ENCODE measurements at regions not wholly inside any gene's neighbourhood (a gene's known extent, or its start where the extent isn't known, plus 50 kb on each side); places are given as distances from the start of the nearest gene placed in this dataset.
A peak's percentile ranks its signal among the peaks of the same experiment; 100 is the strongest.

DNA sequence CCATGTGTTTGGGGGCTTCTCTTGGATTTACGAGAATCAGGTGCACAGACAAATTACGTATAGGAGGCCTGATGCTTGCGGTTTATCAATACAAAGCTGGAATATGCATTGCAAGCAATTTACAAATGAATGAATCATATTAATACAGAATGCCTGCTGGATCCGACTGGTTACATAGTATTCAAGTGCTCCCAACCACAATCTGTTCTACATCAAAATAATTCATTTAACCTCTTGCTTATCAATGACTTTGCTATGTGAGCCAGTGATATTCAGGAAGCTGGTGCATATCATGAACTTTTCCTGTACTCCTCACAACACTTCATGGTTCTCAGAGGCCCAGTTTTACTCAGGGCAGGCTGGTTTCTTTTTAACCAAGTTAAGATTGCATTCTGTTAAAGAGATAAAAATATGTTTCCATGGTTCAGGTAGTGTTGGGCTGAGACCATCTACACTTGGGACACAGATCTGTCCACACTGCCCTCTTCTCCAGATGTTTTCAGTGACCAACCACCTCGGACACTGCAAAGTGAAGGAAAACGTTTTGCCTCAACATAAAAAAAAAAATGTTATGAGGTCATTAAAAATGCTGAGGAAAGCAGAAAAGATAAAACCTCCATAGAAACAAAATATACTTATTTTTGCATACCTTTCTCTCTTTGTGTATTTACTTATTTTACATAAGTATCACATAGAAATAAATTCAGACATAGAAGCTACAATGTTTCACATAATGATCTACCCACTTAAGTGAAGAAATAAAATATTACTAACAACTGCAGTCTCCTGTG lies 200.1 kb upstream of the VCX3A start:
- DNase-seq (ENCODE audit: low read depth), result no peak
- no peaks in the 10 kb centered on the region for H3K27me3 ChIP-seq (ENCODE audit: control insufficient read depth, insufficient read depth, low read length)
- no peaks in the 10 kb centered on the region for H3K36me3 ChIP-seq (ENCODE audit: control insufficient read depth, insufficient read depth, low read length)
- TF ChIP-seq CTCF (IDR thresholded peaks at IDR 0.05; ENCODE audit: insufficient read depth, low read length, severe bottlenecking), result no peak
- H3K4me3 ChIP-seq (ENCODE audit: low read depth, low read length), result no peak overlapping the region
- no peak for FAIRE-seq

DNA sequence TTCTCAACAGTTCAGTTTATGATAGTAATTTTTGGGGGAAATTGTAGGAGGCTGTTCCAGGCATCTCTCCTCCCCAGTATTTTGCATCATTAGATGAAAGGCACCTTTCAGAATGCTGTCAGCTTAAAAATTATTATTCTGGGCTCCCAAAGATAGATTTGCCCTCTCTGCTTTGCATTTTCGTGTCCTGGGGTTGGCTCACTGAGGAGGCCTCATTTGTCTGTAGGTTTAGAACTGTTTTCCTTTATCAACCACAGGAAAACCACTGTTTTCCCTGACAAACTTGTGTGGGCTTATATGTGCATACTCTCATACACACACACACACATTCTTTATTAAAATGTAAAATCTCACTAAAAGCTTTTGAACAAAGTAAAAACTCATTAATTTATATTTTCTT lies 197.2 kb upstream of the VCX3A start:
- DNase-seq (ENCODE audit: low read depth) (no peak), FAIRE-seq (no peak)
- Histone ChIP-seq H3K27me3 (ENCODE audit: control insufficient read depth, insufficient read depth, low read length) (no peaks in the 10 kb centered on the region), H3K4me3 (ENCODE audit: low read depth, low read length) (no peak overlapping the region), H3K36me3 (ENCODE audit: control insufficient read depth, insufficient read depth, low read length) (no peaks in the 10 kb centered on the region)
- TF ChIP-seq CTCF (IDR thresholded peaks at IDR 0.05; ENCODE audit: insufficient read depth, low read length, severe bottlenecking), result no peak

- no peak for FAIRE-seq
- no peaks in the 10 kb centered on the region for H3K27me3 ChIP-seq (ENCODE audit: control insufficient read depth, insufficient read depth, low read length)
- peak; percentile 61 for DNase-seq (ENCODE audit: low read depth)
Observed at GRCh38 chrX:6729626-6730025, 194.7 kb upstream of the VCX3A start.

DNA sequence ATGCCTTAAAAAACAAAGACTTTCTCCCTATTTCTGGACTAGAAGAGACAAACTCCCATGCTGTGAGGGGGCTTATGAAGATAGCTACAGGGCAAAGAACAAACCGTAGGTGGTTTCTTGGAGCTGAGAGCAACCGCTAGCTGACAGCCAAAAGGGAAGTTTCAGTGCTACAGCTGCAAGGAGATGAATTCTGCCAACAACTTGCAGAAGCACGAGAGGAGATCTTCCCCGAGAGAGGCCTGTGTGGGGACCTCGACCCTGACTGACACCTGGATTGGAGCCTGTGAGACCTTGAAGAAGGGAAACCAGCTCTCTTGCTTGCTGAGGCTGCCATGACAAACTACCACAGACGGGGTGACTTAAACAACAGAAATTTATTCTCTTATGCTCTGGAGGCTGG lies 183.8 kb upstream of the VCX3A start:
- FAIRE-seq (no peak), DNase-seq (ENCODE audit: low read depth) (no peak)
- H3K4me3 ChIP-seq (ENCODE audit: low read depth, low read length), result no peak overlapping the region

More at GRCh38 chrX:6729626-6730025, 194.7 kb upstream of the VCX3A start:
- H3K36me3 ChIP-seq (ENCODE audit: control insufficient read depth, insufficient read depth, low read length), result no peaks in the 10 kb centered on the region
- no peak overlapping the region for H3K4me3 ChIP-seq (ENCODE audit: low read depth, low read length)
- TF ChIP-seq CTCF (IDR thresholded peaks at IDR 0.05; ENCODE audit: insufficient read depth, low read length, severe bottlenecking), result no peak

DNA sequence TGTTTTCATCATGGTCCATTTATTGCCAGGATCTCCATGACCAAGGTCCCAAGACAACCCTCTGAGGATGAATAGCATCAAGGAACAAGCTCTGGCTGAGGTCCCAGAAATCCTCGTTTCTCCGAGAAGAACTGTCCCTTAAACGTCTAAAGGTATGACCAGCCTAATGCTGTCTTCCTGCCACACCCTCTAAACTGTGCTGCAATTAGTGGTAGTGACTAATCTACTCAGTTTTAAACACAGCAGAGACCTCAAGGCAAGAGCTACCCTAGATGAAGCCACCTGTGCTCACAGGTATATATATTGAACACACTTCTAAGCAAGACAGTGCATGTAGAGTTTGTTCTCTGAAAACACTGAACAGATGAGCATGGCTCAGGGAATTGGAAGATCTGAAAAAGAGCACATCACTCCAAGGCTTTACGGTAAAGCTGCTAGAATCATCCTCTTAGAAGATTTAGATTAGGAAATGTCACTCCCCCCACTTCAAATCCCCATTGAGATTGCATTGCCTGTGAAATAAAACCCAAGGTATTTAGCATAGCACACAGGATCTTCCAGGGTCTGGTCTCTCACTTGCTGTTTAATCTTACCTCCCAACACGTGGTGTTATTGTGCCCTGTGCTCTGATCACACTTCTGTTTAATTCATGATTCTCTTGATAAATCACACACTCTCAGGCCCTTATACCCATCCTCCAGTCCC lies 173.9 kb upstream of the VCX3A start:
- TF ChIP-seq CTCF (IDR thresholded peaks at IDR 0.05; ENCODE audit: insufficient read depth, low read length, severe bottlenecking), result no peak
- DNase-seq (ENCODE audit: low read depth), result peak; percentile 21
- FAIRE-seq, result peak; percentile 52
- no peaks in the 10 kb centered on the region for H3K27me3 ChIP-seq (ENCODE audit: control insufficient read depth, insufficient read depth, low read length)
- H3K36me3 ChIP-seq (ENCODE audit: control insufficient read depth, insufficient read depth, low read length), result no peaks in the 10 kb centered on the region
- no peak overlapping the region for H3K4me3 ChIP-seq (ENCODE audit: low read depth, low read length)

More for the DNA sequence above, 183.8 kb upstream of the VCX3A start:
- H3K27me3 ChIP-seq (ENCODE audit: control insufficient read depth, insufficient read depth, low read length), result no peaks in the 10 kb centered on the region
- no peaks in the 10 kb centered on the region for H3K36me3 ChIP-seq (ENCODE audit: control insufficient read depth, insufficient read depth, low read length)
- TF ChIP-seq CTCF (IDR thresholded peaks at IDR 0.05; ENCODE audit: insufficient read depth, low read length, severe bottlenecking), result no peak
